PC-3 (cell line): ENCODE measurements at regions not wholly inside any gene's neighbourhood (a gene's known extent, or its start where the extent isn't known, plus 50 kb on each side); places are given as distances from the start of the nearest gene placed in this dataset.

Experiments used
- ATAC-seq: fragments of 200-7000 bp; cut with Tn5 transposase; 2 replicates; pipeline ENCODE4 v1.9.1; 2020; ENCODE audit warnings: mild to moderate bottlenecking, moderate library complexity
- BruUV-seq: library from RNA; stranded (reverse); fragments of 400-500 nt; replicated peaks from 2 replicates; lab custom pipeline; 2021; lab: Mats Ljungman, UMichigan
- CTCF ChIA-PET: fragments of 300-600 bp; sonication (Branson Sonifier 250); formaldehyde crosslinking; loops from one replicate; lab custom pipeline; 2022; ENCODE audit warnings: antibody characterized with exemption; lab: Charles Lee
- POLR2A ChIA-PET: fragments of 300-600 bp; sonication (Branson Sonifier 250); formaldehyde crosslinking; loops from one replicate; lab custom pipeline; 2022; ENCODE audit warnings: antibody characterized with exemption; ENCODE audit not compliant: unreplicated experiment; lab: Charles Lee
- DNase-seq: peaks from one replicate; pipeline ENCODE4 v3.0.0-alpha.2; 2015
- H2AFZ ChIP-seq: fragments of 300-600 bp; sonication (generic); 2 replicates; pipeline ENCODE4 v1.6.0; 2016; ENCODE audit warnings: antibody characterized with exemption, low read length
- H3F3A ChIP-seq: fragments of 300-600 bp; sonication (generic); one replicate; pipeline ENCODE4 v1.6.0; 2017; ENCODE audit warnings: antibody characterized with exemption, low read length, control low read depth, mild to moderate bottlenecking; ENCODE audit not compliant: unreplicated experiment
- H3K27ac ChIP-seq: fragments of 300-600 bp; sonication (generic); 2 replicates; pipeline ENCODE4 v1.5.1; 2016; ENCODE audit warnings: mild to moderate bottlenecking, low read length
- H3K27me3 ChIP-seq: fragments of 300-600 bp; sonication (generic); 2 replicates; pipeline ENCODE4 v1.6.1; 2016; ENCODE audit warnings: low read length, mixed read lengths
- H3K36me3 ChIP-seq: fragments of 300-600 bp; sonication (generic); 2 replicates; pipeline ENCODE4 v1.6.1; 2016; ENCODE audit warnings: low read depth, mixed run types, low read length, mixed read lengths
- H3K4me1 ChIP-seq: fragments of 300-600 bp; sonication (generic); 2 replicates; pipeline ENCODE4 v1.5.1; 2016; ENCODE audit warnings: low read length; ENCODE audit not compliant: insufficient read depth
- H3K4me2 ChIP-seq: fragments of 300-600 bp; sonication (generic); 2 replicates; pipeline ENCODE4 v1.6.0; 2016; ENCODE audit warnings: low read length
- H3K4me3 ChIP-seq: fragments of 300-600 bp; sonication (generic); 2 replicates; pipeline ENCODE4 v1.5.1; 2016; ENCODE audit warnings: mild to moderate bottlenecking, low read length, mixed read lengths
- H3K79me2 ChIP-seq: fragments of 300-600 bp; sonication (generic); 2 replicates; pipeline ENCODE4 v1.6.1; 2017; ENCODE audit warnings: low read length, mixed read lengths
- H3K9ac ChIP-seq: fragments of 300-600 bp; sonication (generic); 2 replicates; pipeline ENCODE4 v1.6.0; 2016; ENCODE audit warnings: mild to moderate bottlenecking, low read length
- H3K9me2 ChIP-seq: fragments of 300-600 bp; sonication (generic); replicated peaks from 2 replicates; pipeline ENCODE4 v1.6.1; 2016; ENCODE audit warnings: mixed run types, low read length, mixed read lengths
- H3K9me3 ChIP-seq: fragments of 300-600 bp; sonication (generic); 2 replicates; pipeline ENCODE4 v1.6.1; 2016; ENCODE audit warnings: low read length, mixed read lengths
- H4K20me1 ChIP-seq: fragments of 300-600 bp; sonication (generic); 2 replicates; pipeline ENCODE4 v1.6.1; 2016; ENCODE audit warnings: low read length, mixed read lengths
- CTCF ChIP-seq: fragments of 300-600 bp; sonication (generic); conservative IDR thresholded peaks from 2 replicates; pipeline ENCODE4 v1.5.1; 2017; ENCODE audit warnings: antibody characterized with exemption, low read depth, mild to moderate bottlenecking, low read length
- EZH2 ChIP-seq: fragments of 300-600 bp; sonication (generic); IDR thresholded peaks from one replicate; pipeline ENCODE4 v1.6.1; 2017; ENCODE audit warnings: antibody characterized with exemption, mild to moderate bottlenecking, low read length; ENCODE audit not compliant: unreplicated experiment
- EZH2phosphoT487 ChIP-seq: fragments of 300-600 bp; sonication (generic); IDR thresholded peaks from 2 replicates; pipeline ENCODE4 v1.6.1; 2018; ENCODE audit warnings: mild to moderate bottlenecking, antibody characterized with exemption, low read length, borderline replicate concordance
- intact Hi-C: fragments of 100-400 bp; cut with micrococcal nuclease; formaldehyde crosslinking; loops from 2 replicates; pipeline ENCODE4 v1.9.0; 2023

DNA sequence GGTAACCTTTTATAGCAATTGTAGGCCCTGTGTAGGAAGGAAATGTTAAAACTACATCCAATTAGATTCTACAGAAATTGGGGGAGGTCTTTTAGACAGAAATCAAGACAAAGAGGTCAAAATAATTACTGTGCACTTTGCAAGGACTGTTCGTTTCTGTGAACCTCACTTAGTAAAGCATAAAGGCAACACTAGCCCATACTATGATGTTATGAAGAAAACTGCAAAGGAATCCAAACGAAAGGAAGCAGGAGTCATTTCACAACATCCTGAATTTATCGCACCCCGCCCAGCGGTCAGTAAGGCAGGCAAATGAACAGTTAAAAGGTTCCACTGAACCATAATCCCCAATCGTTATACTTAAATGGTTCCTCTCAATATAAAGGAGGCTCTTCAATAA is 429.5 kb upstream of the ARID1B start:
- Histone ChIP-seq H3K27me3 (peaks cover 37% of the 10 kb centered on the region), H3K4me3 (no peak overlapping the region), H3K79me2 (no peaks in the 10 kb centered on the region), H3K36me3 (no peaks in the 10 kb centered on the region), H3F3A (no peaks in the 10 kb centered on the region), H4K20me1 (no peaks in the 10 kb centered on the region), H3K9ac (no peak overlapping the region), H3K9me3 (no peaks in the 10 kb centered on the region), H3K27ac (no peak overlapping the region), H3K4me2 (no peak overlapping the region), H3K9me2 (no peaks in the 10 kb centered on the region), H2AFZ (no peak overlapping the region), H3K4me1 (no peaks in the 10 kb centered on the region)
- ChIA-PET POLR2A (no interaction called here), CTCF (no interaction called here)
- BruUV-seq: no TSS peak
- DNase-seq: no peak
- ATAC-seq: no peak
- TF ChIP-seq EZH2phosphoT487 (no peak), EZH2 (no peak), CTCF (no peak)
- intact Hi-C loops: no loop called here

DNA sequence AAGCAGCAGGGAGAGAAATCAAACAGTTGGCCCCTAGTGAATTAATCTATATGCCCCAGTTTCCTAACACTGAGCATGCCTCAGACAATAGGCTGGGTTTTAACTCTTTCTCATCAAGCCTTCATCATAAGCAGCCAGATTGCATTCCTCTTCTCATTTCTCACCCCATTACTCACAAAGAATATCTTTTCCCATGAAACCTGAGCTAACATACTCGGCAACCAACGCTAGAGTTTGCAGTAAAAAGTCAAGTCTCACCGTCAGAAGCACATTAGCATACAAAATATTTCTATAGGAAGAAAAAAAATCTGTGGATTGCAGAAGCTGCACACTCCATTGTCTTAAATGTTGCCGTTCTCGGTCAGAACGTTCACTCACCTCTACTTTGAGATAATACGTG is 429.9 kb upstream of the ARID1B start:
- peaks cover 41% of the 10 kb centered on the region for H3K27me3 ChIP-seq
- H3F3A ChIP-seq: no peaks in the 10 kb centered on the region
- no peaks in the 10 kb centered on the region for H4K20me1 ChIP-seq
- H3K9me3 ChIP-seq: no peaks in the 10 kb centered on the region
- ChIA-PET CTCF (no interaction called here), POLR2A (no interaction called here)
- H3K36me3 ChIP-seq: no peaks in the 10 kb centered on the region
- no peak overlapping the region for H3K27ac ChIP-seq
- no peak for ATAC-seq
- intact Hi-C loops: no loop called here
- H3K4me1 ChIP-seq: no peaks in the 10 kb centered on the region
- H2AFZ ChIP-seq: no peak overlapping the region
- H3K9me2 ChIP-seq: no peaks in the 10 kb centered on the region
- no peak for TF ChIP-seq EZH2phosphoT487
- no peak for TF ChIP-seq CTCF
- no peak for TF ChIP-seq EZH2
- no peak overlapping the region for H3K9ac ChIP-seq
- H3K79me2 ChIP-seq: no peaks in the 10 kb centered on the region
- no peak overlapping the region for H3K4me3 ChIP-seq
- no TSS peak for BruUV-seq
- no peak overlapping the region for H3K4me2 ChIP-seq
- peak; percentile 9 for DNase-seq

DNA sequence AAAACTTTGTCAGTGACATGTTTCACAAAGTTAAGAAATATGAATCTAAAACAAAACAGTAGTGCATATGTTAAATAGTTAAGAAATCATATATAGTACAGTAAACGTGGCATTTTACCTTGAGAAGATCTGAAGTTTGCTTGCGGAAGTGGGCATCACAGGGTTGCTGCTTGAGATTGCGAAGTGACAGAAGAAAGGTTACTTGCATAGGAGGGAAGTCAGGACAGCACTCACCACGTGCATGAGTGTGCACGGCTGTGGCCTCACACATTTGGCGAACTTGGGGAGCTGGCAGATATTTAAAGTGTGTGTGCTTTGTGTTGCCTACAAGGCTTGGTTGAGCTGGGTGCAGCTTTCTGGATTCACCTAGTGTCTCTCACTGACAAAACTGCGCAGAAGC is 431.5 kb upstream of the ARID1B start:
- BruUV-seq: no TSS peak
- no peak for ATAC-seq
- CTCF ChIA-PET: no interaction called here
- Histone ChIP-seq H3K4me1 (no peaks in the 10 kb centered on the region), H3K9me3 (no peaks in the 10 kb centered on the region), H3K4me2 (no peak overlapping the region), H3K79me2 (no peaks in the 10 kb centered on the region), H3F3A (no peaks in the 10 kb centered on the region), H4K20me1 (no peaks in the 10 kb centered on the region), H3K9ac (no peak overlapping the region), H3K27me3 (peaks cover 45% of the 10 kb centered on the region), H2AFZ (no peak overlapping the region), H3K36me3 (no peaks in the 10 kb centered on the region), H3K27ac (no peak overlapping the region), H3K9me2 (no peaks in the 10 kb centered on the region), H3K4me3 (no peak overlapping the region)
- POLR2A ChIA-PET: no interaction called here
- intact Hi-C loops: no loop called here
- TF ChIP-seq CTCF (no peak), EZH2phosphoT487 (no peak), EZH2 (no peak)
- no peak for DNase-seq
